ENCODE measurements at regions not wholly inside any gene's neighbourhood (a gene's known extent, or its start where the extent isn't known, plus 50 kb on each side); places are given as distances from the start of the nearest gene placed in this dataset.

DNA sequence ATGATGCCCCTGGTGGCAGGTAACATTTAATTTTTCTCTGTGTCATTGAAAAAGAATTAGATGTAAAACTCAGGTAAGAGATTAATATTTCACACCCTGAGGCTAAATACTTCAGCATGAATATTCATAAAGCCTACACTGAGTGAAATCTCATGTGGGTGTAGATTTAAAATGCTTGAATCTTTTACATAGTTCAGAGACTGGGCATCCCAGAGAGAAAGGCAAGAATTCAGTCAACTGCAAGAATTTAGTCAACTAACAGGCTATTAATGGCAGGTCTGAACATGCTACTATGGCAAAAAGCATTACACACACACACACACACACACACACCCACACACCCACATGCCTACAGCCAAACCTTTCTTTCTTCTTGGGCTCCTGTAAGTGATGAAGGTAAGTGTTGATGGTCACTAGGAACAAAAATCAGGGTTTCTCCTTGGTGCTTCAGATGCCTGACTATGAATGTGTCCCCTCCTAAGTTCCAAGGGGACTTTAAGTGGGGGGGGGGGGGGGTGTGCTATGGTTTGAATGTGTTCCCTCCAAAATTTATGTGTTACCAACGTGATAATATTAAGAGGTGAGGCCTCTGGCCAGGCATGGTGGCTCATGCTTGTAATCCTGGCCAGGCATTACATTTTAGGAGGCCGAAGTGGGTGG lies 63.7 kb upstream of the PSMD7 start:
- no peak for DNase-seq

DNA sequence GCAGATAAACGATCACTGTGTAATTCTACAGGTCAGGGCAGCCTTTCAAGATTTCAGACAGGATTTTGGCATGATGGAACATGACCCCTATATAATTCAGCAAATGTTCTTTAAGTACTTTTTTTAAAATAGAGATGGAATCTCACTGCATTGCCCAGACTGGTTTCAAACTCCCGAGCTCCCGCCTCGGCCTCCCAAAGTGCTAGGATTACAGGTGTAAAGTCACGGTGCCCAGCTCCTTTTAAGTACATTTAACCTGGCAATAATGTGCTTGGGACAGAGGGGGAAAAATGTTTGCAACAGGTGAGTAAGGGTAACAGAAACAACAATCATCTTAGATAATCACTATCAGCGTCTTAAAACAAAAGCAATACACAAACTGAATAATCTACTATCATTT lies 66.5 kb upstream of the PSMD7 start:
- DNase-seq, result no peak

DNA sequence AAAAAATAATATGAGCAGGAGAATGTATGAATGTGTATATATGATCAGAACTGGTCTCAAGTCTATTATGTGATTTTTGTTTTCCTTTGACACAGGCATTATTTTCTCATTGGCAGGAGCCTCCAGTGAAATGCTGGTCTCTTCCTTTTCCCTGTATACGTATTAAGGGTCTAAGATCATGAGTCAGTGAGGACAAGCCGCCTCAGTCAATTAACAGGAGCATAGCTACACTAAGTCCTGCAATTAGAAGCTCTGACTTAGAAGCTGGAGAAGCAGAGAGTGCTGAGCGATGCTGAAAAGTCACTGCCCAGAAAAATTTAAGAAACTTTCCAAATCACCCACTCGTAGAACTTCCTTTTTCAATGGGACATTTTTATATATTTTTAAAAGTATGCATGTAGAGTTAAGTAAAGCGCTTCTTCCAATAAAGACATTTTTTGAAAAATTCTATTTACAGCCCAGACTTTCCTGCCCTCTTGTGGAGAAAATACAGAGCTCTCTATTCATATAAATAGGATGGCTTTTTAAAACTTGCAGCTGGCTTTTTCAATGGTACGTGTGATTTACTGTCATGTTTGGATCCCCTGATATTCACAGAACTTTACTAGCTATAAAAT lies 70.2 kb upstream of the PSMD7 start:
- DNase-seq, result no peak

DNA sequence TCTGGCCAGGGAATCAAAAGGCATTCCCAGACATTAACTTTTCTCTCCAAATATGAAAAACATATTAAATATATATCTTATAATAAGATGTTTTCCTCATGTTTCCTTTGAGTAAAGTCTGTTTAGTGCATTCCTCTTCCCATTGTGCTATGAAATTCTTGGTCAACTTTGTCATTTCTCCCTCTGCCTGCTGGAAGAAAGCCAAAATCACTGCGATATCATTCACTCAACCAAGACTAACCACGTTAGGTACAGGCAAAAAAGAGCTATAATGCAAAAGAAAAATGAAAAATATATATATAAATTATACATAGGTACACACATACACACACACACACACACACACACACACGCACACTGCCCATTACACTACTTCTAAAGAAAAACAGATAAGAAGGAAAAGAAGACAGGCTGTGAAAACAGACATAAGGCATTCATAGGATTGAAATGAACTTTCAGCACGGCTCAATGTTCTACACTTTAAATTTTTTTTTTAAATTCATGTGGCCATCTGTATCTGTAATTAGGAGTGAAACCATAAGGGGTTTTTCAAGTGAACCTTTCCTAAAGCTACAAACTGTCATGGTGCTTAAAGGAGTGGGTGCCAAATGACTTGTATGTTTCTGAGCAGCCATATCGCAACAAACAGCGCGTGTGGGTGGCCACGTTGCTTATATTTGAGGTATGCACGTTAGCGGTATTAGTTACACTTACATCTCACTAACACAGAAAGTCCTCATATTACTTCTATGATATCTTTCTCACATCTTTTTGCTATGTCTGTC lies 71.6 kb upstream of the PSMD7 start:
- DNase-seq, result peak; percentile 29

DNA sequence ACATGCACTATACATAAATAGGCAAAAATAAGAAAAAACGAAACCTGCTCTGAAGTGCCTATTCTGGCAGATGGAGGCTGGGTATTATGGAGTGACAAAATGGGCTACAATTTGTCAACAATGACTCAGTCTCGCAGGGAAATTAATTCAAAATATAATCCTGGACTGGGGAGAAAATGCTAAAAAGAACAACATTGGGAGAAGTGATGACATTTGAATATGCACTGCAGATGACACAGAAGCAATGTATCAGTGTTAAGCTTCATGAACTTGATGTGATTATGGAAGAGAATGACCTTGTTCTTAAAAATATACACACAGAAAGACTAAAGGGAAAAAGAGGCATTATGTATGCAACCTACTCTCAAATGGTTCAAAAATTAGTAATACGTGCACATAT lies 74.8 kb upstream of the PSMD7 start:
- DNase-seq, result no peak

DNA sequence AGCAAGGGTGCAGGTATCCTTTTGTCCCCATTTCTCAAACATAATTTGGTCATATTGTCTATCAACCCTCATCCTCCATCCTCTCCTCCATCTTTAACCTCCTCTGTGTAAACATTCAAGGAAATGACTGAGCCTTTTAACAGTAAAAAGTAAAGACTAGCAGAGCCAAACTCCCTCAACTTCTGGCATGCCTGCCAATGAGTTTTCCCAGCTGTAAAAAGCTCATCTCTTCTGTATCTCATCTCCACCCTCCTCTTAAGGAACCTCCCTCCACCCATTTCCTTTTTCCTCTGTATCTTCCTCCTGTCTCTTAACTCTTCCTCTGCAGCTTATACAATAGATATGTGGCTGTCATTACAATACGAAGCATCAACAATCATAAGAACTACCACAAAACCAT lies 76.9 kb upstream of the PSMD7 start:
- DNase-seq, result no peak

DNA sequence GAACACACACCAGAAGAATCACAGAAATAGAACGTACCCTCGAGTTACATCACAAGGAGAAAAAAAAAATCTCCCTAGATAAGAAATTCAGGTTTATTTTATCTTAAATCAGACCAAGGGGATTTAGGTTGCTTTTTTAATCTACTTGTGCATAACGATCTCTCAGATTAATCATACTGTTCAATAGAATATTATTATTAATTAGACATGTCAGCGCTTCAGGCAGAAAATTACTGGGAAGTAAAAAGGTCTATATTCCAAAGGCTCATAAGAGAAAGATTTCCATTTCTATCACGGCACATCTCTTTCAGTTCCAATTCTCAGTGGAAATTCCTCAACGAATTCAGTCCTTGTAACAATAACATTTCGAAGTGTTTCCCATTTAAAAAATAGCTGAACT lies 77.7 kb upstream of the PSMD7 start:
- DNase-seq, result no peak

DNA sequence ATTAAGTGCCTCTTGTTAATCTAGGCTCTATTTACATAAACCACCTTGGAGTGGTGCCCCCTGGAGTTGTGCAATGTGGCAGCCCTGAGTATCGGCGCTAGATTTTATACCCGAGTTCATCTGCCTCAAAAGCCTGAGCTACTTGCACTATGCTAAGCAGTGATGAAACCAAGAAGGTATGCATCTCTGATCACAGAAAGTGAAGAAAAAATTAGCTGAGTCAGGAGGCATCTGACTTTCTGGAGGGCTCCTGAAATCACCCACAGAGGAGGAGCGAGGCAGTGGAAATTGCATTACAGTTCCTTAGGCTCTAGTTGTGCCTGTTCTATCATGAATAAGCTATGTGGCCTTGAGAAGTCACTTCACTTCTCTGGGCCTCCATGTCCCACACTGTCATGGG lies 80.3 kb upstream of the PSMD7 start:
- DNase-seq, result no peak

DNA sequence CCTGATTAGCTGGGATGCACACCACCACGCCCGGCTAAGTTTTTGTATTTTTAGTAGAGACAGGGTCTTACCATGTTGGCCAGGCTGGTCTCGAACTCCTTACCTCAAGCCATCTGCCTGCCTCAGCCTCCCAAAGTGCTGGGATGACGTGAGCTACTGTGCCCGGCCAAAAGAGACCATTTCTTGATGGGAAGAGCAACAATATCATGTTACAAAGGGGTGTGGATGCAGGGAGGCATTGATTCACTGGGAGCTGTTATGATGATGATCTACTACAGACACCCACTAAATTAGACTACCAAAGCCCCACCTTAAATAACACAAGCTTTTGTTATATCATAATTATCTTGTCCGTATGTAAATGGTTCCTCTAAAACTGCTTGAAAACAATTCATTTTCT lies 81.4 kb upstream of the PSMD7 start:
- DNase-seq, result no peak

DNA sequence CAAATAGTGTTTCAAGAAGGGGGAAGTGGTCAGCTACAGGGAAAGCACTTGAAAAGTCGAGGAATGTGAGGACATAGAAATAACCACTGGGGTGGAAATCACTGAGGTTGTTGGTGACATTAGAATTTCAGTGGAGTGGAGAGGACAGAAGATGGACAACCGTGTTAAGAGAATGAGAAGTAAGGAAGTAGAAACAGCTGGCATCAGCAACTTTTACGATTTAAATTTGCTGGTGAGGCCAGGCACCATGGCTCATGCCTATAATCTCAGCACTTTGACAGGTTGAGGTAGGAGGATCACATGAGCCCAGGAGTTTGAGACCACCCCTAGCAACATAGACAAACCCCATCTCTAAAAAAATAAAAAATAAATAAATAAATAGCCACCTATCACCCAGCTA lies 83.2 kb upstream of the PSMD7 start:
- DNase-seq, result no peak

DNA sequence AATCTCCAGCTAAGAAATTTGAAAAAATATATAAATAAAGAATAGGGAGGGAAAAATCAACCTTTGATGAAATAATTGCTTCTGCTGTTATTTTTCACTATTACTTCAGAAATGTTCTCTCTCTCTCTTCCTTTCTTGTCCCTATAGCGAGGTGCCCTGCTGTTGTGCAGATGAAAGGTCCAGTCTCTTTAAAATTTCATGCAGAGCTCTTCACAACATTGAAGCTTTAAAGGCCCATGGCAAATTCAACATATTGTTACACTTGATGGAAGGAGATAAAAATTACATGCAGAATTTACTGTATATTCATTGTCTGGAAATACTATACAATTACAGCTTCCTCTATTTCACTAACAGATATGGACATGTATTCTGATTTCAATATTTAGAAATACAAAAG lies 86.4 kb upstream of the PSMD7 start:
- DNase-seq, result no peak

DNA sequence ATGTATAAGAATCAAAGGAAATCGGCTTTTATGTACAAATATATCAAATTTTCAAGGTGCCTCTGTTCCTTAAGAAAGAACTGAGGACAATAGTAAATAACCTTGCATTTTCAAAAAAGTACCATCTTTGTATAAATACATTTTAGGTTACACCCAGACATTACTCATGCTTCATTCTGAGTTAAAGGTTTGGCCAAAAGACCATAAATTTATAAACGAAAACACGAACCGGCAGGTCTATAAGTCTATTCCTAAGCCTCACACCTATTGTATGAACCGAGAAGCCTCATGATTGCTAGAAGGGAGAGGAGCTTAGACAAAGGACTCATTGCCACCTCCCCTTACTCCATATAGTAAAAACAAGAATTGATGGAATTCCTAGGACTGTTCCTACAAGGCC lies 94.6 kb upstream of the PSMD7 start:
- DNase-seq, result no peak

DNA sequence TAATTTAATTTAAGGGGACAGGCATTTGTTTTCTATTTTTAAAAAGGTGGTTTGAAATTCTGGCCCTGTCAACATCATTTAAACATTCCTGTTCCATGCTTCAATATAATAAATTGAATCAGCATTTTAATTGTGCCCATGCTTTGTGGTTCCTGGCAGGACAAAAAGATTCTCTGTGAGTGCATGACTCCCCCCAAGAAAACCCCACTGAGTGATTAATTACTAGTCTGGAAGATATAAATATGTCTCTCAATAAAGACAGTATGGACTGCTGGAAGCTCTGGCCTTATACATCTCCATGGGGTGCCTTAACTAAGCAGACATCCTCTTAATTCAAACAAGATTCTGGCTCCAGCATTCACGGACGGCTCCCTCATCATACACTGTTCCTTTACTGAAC lies 95.0 kb upstream of the PSMD7 start:
- no peak for DNase-seq

DNA sequence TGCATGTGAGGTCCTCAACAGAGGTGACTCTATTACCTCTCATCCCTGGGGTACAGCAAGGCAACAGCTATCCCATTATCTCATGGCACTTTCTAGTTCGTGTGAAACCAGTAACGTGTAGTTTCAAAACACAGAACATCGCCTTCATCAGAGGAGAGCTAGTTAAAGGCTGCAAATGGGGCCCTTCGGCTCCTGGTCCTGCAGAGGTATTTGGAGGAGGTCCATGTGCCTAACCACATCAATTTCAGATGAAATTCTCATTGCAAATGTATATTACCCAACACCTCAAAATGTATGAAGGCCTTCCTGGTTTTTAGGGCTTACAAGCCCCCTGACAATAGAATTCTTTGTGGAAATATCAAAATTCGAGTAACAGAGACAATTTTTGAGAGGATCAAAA lies 95.7 kb upstream of the PSMD7 start:
- no peak for DNase-seq

DNA sequence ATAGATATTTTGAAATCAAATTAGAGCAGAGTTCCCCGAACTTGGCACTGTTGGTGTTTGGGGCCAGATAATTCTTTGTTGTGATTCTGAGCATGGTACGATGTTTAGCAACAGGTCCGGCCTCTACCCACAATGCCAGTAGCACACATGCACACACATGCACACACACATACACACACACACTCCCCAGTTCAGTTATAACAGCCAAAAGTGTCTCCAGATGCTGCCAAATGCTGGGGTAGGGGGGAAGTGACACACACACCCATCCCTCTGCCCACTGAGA lies 96.8 kb upstream of the PSMD7 start:
- no peak for DNase-seq

DNA sequence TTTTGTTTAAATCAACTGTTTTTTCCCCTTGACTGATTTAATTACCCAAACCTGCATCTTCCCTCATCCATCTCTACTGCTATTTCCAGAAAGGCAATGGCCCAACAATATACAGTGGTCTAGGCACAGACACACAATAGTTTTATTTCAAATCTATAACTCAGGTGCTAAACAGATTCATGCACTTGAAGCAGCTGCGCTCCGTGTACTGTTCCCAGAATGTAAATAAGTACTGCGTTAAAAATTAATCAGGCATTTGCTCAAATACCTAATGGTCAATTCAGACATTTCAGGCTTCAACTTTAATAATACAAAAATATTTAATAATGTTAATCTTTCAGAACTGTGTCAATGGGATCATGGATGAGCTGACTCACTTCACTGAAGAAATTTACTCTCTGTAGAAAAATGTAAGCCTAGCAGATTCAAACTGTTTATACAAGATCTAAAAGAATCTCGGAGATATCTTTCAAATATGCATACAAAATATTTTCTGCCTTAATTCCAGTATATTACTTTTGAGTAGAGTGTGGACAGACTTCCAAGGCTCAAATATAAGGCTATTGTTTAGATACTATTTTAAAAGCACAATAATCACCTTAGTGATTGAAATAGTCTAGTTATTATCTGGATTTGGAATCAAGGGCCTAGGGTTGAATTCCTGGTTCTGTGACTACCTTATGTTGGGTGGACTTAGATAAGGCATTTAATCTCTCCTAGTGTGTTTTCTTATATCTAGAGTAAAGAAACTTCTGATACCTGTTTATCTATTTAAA lies 97.4 kb upstream of the PSMD7 start:
- DNase-seq, result no peak

DNA sequence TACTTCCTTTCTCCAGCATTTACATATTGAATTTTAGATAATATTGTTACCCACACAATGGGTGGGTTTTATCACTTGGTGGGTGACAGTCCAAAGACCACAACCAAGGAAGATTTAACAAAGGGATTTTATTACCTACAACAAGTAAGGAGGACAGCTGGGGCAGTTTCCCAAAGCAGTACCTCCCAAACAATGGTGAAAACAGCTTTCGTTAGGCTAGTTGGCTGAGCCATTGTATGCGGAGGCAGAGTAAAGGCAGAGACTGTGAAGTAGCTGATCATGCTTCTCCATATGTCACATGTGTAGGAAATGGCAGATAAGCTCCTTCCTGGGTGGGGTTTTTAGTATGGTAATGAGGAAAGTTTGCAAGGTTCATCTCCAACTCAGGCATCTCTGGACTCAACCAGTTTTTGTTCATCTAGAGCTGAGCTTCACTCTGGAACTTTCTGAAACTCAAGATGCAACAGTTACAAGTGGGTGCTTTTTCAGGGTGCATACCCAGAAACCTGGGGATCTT lies 104.3 kb upstream of the PSMD7 start:
- no peak for DNase-seq

DNA sequence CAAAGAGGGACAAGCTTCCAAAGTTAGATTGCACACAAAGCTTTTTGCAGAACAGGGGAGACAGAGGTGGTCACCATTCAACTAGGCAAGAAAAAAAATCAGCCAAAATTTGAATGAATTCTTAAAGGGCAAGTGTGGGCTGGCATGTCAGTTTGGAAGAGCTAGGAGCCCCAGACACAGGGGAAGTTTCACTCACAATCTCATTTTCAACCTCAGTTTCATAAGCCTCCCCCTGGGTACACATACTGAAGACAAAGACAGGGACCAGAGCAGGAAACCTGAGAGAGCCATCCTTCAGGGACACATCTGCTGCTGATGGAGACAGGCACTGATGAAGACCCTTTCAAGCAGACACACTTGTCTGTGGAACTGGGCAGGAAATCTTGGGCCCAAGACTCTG lies 106.3 kb upstream of the PSMD7 start:
- DNase-seq, result no peak

DNA sequence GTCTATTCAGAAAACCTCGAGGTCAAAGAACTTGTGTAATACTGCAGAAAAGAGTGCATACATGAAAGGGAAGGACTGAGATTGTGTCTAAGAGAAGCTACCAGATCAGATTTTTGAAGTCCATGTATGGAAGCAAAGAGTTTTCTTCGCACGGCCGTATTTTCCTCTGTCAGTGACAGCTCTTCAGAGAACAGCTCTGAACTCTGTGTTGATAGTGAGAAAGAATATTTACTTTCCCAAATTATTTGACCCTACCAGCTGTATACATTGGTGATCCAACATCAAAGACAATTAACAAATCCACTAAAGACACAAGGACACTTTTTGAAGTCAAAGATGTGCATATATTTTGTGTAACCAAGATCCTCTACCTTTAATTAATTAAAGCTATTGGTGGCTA lies 107.8 kb upstream of the PSMD7 start:
- no peak for DNase-seq

DNA sequence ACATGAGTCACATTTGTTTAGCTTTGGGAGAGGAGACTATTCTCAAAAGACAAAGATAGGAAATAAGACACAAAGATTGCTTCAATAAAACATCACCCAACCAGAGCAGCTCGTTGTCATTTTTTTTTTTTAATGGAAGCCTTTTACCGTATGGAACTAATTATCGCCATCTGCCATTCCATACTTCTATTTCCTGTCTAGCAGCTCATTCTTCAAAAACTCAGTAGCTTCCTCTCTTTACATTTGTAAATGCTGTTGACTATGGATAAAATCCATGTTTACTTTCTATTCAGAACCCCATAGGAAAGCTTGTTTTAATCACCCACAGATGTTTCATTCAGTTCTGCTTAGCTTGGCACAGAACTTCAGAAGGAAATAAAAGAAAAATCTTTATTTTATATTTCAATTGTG lies 110.0 kb upstream of the PSMD7 start:
- DNase-seq, result no peak

DNA sequence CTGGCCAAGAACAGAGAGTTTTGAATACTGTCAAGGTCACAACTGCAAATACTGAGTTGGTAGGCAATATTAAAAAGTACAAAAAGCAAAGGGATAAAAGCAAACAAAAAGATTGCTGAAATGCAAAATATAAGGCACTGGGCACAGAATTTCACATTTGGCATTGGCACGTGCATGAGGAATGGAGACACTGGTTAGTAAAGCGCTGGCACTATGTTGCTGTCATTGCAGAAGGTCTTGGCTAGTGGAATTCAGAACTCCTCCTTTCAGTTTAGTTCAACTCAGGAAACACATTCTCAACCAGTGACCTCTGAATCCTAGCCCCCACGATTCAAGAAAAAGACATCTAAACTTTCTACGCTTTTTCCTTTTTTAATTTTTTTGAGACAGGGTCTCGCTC lies 111.8 kb upstream of the PSMD7 start:
- no peak for DNase-seq

DNA sequence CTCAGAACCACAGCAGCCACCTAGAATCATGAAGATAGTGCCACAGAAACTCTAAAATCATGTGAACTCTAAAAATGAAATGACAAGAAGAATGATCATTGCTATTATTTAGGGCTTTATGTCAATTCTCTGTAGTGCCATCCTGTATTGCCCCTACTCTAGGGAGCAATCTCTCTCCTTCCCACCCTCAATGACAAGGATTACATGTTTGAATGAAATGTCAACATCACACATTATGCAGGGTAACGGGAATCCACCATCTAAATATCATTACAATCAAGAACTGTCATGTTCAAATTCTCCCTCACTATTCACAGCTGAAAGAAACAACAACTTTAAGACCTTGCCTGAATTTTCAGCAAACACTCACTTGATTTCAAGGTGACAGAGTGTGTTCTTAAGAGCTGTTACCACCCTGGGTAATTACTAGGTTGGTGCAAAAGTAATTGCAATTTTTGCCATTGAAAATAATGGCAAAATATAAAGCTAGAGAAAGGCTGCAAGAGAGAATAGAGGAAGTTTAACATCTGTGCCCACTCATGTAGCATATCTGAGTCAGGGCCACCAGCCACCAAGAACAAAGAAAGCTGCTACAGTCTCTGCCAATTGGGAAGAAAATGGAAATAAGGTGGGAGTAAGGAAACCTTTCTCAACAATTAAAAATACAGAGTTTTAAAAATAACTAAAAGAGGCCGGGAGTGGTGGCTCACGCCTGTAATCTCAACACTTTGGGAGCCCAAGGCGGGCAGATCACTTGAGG lies 112.8 kb upstream of the PSMD7 start:
- no peak for DNase-seq
